ENCODE measurements at regions not wholly inside any gene's neighbourhood (a gene's known extent, or its start where the extent isn't known, plus 50 kb on each side); places are given as distances from the start of the nearest gene placed in this dataset.

DNA sequence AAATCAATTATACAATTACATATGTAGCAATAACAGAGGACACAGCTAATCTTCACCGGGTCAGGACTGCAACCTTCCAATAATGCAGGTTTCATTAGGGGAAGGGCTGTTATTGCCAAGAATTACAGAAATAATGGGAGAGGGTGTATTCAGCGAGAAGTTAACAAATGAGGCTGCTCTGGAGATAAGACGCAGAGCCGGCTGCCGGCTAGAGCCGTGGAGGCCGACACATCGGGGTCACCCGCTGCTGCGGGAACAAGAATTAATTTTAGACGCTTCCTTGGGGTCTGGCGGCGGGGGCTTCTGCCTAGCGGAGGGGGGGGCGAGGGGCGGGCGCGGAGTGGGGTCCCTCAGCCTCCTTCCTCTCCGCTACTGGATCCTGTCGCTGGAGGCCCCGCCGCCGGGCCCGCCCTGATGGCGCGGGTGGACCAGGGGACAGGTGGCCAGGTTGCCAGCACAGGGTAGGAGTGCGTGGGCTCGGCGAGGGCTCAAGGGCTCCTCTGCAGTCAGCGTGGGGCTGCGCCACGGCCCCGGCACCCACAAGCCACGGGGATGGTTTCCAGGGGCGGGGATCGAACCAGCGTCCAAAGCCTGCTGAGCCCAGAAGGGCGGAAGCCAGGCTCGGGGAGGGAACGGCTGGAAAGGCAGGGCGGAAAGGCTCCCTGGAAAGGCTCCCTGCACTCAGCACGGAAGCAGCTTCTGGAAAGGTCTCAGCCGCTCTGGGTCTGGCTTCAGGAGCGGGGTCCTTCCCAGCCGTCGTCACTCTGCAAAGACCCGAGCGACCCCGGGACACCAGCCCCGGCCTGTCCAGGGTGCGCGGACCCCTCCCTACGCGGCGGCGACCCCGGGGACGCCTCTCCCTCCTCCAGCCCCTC lies 113.8 kb upstream of the NKX1-1 start:
- TF ChIP-seq, protein P1, sequence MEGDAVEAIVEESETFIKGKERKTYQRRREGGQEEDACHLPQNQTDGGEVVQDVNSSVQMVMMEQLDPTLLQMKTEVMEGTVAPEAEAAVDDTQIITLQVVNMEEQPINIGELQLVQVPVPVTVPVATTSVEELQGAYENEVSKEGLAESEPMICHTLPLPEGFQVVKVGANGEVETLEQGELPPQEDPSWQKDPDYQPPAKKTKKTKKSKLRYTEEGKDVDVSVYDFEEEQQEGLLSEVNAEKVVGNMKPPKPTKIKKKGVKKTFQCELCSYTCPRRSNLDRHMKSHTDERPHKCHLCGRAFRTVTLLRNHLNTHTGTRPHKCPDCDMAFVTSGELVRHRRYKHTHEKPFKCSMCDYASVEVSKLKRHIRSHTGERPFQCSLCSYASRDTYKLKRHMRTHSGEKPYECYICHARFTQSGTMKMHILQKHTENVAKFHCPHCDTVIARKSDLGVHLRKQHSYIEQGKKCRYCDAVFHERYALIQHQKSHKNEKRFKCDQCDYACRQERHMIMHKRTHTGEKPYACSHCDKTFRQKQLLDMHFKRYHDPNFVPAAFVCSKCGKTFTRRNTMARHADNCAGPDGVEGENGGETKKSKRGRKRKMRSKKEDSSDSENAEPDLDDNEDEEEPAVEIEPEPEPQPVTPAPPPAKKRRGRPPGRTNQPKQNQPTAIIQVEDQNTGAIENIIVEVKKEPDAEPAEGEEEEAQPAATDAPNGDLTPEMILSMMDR (IDR thresholded peaks at IDR 0.05; ENCODE audit: insufficient read depth, low read depth, low read length): no peak
- TF ChIP-seq EZH2 (IDR thresholded peaks at IDR 0.05; ENCODE audit: insufficient read depth, low read length): no peak

All from astrocyte (in vitro differentiated cells and primary cell).